GM12801 (cell line): ENCODE measurements at regions not wholly inside any gene's neighbourhood (a gene's known extent, or its start where the extent isn't known, plus 50 kb on each side); places are given as distances from the start of the nearest gene placed in this dataset.

Experiments
- TF ChIP-seq, protein P1 (sequence below): IDR thresholded peaks from one replicate; pipeline ENCODE4 v1.5.1; 2011; ENCODE audit warnings: control low read depth; ENCODE audit not compliant: insufficient read length; ENCODE audit errors: extremely low read depth

DNA sequence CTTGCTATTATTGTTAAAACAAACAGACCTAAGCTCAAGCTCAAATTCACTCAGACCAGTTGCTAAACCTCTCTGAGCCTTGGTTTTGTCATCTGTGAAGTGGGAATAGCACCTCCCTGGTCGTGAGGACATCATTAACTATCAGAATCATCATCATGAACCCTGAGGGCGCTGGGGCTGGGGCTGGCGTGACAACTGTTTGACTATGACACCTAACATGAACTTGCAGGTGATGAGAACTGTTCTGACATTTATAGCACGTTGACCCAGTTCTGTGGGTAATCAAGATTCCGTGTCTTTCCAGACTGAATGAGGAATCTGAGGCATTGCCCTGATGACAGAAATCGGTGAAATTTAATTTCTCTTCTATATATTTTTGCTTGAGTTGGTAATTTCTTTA is 71.3 kb upstream of the CDH5 start:
- TF ChIP-seq, protein P1, sequence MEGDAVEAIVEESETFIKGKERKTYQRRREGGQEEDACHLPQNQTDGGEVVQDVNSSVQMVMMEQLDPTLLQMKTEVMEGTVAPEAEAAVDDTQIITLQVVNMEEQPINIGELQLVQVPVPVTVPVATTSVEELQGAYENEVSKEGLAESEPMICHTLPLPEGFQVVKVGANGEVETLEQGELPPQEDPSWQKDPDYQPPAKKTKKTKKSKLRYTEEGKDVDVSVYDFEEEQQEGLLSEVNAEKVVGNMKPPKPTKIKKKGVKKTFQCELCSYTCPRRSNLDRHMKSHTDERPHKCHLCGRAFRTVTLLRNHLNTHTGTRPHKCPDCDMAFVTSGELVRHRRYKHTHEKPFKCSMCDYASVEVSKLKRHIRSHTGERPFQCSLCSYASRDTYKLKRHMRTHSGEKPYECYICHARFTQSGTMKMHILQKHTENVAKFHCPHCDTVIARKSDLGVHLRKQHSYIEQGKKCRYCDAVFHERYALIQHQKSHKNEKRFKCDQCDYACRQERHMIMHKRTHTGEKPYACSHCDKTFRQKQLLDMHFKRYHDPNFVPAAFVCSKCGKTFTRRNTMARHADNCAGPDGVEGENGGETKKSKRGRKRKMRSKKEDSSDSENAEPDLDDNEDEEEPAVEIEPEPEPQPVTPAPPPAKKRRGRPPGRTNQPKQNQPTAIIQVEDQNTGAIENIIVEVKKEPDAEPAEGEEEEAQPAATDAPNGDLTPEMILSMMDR: no peak

DNA sequence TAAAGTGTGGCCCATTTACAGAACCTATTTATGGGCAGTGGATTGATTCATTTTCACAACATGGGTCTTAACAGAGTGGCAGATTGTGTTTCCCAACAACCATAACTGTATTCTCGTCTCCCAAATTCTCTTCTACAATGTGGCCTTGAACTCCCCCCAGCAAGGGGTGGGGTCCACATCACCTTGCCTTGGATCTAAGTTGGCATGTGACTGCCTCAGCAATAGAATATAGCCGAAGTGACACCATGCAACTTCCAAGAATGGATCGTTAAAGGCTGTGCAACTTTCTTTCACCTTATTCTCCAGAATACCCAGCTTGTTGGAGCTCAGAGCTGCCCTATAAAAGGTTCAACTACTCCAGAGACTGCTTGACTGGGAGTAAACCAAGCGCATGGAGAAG is 72.0 kb upstream of the CDH5 start:
- TF ChIP-seq, protein P1: no peak

DNA sequence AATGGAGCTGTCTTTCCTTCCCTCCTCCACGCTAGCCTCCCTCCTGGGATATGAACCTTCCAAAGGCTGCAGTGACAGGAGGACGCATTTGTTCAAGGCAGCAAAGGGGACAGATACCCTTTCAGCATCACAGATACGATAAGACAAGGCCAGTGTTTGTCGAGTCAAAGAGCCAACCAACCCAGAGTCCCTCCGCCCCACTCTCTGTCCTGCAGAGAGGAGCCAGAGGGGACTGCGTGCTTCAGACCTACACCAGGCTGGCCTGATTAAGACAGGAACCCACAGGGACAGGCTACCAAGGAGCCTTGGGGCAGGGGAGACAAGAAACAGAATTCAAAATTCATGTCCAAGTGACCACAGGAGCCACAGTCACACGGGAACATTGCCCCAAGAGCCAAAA is 72.6 kb upstream of the CDH5 start:
- TF ChIP-seq, protein P1: no peak

DNA sequence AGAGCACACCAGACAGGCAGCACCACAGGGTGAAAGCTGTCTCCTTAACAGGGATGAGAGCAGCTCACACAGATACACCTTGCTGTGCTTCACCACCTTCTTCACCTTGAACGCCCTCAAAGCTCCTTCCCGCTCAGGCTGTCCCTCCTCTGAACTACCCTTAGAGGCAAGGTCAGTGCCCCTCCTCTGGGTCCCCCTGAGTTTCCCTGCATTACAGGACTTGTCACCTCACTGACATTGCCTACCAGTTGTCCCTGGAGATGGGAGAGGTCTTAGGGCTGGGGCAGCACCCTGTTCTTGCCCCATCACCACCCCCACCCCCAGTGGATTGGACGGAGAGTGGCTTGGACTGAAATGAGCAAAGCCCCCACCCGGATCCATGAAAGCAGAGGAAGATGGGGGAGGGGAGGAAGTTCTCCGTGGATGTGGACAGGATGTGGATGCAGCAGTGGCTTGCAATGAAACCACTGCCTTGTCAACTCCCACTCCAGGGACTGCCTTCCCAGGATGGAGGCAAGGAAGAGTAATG is 73.2 kb upstream of the CDH5 start:
- TF ChIP-seq, protein P1: no peak

DNA sequence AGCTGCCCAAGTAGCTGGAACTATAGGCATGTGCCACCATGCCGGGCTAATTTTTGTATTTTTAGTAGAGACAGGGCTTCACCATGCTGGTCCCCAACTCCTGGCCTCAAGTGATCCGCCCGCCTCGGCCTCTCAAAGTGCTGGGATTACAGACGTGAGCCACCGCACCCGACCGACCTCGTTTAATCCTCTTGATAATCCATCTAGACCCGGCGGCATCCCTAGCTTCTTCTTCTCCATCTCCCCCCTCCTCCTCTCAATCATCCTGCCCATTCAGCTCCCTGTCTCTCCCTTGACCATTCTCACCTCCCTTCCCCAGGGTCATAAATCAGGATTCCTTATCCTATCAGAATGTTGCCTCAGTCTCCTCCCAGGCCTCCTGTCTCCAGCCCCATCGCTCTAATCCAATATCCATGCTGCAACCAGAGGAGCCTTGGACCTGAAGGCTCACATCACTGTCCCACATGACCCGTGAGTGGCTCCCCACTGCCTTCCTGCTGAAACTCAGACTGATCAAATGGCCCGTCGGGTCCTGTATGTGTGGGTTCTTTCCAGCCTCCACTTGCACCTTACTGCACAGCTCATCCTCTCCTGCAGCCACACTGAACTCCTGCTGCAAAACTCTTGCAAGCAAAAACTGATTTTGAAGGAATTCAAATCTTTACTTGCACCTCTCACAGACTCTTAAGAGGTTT is 74.1 kb upstream of the CDH5 start:
- TF ChIP-seq, protein P1: no peak

DNA sequence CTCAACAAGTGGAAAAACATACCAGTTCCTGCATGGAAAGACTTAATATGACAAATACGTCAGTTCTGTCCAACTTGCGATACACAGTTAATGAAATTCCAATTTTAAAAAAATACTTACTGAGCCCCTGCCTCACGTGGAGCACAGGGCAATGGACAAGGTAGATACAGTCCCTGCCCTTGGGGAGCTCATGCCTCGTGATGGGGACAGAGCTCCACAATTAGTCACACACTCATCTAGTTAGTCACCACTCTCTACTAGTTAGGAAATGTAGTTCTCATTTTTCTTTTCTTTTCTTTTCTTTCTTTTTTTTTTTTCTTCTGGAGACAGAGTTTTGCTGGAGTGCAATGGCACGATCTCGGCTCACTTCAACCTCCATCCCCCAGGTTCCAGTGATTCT is 74.7 kb upstream of the CDH5 start:
- TF ChIP-seq, protein P1: no peak

DNA sequence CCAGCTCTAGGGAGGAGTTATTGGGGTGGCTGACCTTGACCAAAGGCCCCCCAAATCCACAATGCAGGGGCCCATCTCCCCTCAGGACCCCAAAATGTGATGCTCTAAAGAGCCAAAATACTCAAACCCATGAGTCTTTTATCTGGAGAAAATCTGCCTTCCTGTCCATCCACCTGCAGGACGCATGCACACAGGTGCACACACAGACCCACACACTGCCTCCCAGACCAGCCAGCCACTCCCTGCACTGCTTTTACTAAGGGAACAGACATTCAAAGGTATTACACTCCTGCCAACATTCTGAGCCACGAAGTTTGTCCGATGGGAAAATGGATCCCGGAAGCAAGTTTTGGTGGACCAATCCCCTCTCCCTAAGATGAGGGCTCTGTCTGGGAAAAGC is 76.1 kb upstream of the CDH5 start:
- TF ChIP-seq, protein P1: no peak
